Glutamatergic neuron (in vitro differentiated cells): ENCODE measurements at regions not wholly inside any gene's neighbourhood (a gene's known extent, or its start where the extent isn't known, plus 50 kb on each side); places are given as distances from the start of the nearest gene placed in this dataset.

Experiments used
- DNase-seq: peaks from one replicate; pipeline ENCODE4 v3.0.0; 2022
- H3K27ac Mint-ChIP-seq: one replicate; pipeline ENCODE4 v1.8.0; 2020; ENCODE audit warnings: mild to moderate bottlenecking, mixed read lengths, inconsistent platforms; ENCODE audit not compliant: unreplicated experiment
- H3K27me3 Mint-ChIP-seq: one replicate; pipeline ENCODE4 v1.8.0; 2020; ENCODE audit warnings: mild to moderate bottlenecking, moderate library complexity, mixed read lengths, inconsistent platforms; ENCODE audit not compliant: unreplicated experiment
- H3K36me3 Mint-ChIP-seq: one replicate; pipeline ENCODE4 v1.8.0; 2020; ENCODE audit warnings: mild to moderate bottlenecking, mixed read lengths, inconsistent platforms; ENCODE audit not compliant: unreplicated experiment
- H3K4me1 Mint-ChIP-seq: one replicate; pipeline ENCODE4 v1.8.0; 2020; ENCODE audit warnings: mild to moderate bottlenecking, low read depth, mixed read lengths, inconsistent platforms; ENCODE audit not compliant: unreplicated experiment
- H3K4me3 Mint-ChIP-seq: one replicate; pipeline ENCODE4 v1.8.0; 2020; ENCODE audit warnings: mild to moderate bottlenecking, mixed read lengths, inconsistent platforms; ENCODE audit not compliant: unreplicated experiment
- H3K9me3 Mint-ChIP-seq: one replicate; pipeline ENCODE4 v1.8.0; 2020; ENCODE audit warnings: mild to moderate bottlenecking, moderate library complexity, mixed read lengths, inconsistent platforms; ENCODE audit not compliant: unreplicated experiment
- TF ChIP-seq, protein P1 (sequence below): fragments of 200-600 bp; sonication (generic); IDR thresholded peaks from one replicate; pipeline ENCODE4 v1.5.0; 2021; ENCODE audit not compliant: partially characterized antibody, unreplicated experiment

DNA sequence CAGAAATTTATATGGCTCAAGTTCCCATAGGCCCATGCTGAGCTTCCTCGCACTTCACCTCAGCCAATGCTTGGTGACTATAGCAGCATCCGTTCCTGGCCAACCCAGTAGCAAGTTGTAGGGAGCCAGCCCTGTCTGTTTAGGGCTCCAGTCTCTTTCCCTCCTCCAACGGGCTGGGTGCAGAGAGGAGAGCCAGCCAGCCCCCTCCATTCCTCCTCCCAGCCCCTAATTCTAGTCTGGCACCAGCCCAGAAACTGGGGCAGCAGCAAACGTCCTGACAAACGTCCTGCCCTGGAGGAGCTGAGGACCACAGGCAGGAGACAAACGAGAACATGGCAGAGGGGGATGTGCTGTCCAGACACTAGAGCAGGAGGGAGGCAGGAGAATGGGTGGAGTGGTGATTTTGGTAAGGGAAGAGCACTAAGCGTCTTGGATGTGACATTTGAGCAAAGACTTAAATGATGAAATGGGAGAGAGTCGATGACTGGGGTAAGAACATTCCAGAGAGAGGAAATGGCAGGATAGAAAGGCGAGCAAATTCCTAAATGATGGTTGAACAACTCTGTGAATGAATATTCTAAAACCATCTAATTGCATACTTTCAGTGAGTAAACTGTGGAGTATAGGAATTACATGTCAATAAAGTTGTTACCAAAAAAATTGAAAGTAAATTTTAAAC is 222.5 kb upstream of the DAPK1 start:
- H3K27ac Mint-ChIP-seq, result no peak overlapping the region
- peaks cover under 1% of the 10 kb centered on the region for H3K4me1 Mint-ChIP-seq

DNA sequence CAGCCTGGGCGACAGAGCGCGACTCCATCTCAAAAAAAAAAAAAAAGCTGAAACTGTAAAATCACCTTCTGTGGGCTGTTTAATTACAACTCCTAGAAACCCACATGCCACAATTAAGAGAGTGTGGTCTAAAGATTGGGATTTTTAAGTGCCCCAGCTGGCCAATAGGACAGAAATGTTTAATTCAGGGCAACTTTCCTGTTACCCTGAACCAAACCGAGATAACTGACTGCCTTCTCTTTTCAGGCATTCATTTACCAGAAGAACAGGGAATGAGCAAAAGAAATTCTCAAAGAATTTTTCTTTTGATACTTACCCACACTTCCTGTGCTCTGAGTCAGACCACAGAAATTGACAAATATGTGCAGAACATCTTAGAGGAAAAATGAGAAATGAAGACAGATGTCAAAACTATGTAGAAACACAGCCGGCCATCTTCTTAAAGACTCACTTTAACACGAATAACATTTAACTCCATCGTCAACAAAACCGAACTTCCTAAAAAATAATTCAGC is 221.3 kb upstream of the DAPK1 start:
- no peak overlapping the region for H3K27ac Mint-ChIP-seq
- no peaks in the 10 kb centered on the region for H3K4me1 Mint-ChIP-seq
- no peaks in the 10 kb centered on the region for H3K36me3 Mint-ChIP-seq
- no peaks in the 10 kb centered on the region for H3K27me3 Mint-ChIP-seq
- no peak for DNase-seq
- TF ChIP-seq, protein P1, sequence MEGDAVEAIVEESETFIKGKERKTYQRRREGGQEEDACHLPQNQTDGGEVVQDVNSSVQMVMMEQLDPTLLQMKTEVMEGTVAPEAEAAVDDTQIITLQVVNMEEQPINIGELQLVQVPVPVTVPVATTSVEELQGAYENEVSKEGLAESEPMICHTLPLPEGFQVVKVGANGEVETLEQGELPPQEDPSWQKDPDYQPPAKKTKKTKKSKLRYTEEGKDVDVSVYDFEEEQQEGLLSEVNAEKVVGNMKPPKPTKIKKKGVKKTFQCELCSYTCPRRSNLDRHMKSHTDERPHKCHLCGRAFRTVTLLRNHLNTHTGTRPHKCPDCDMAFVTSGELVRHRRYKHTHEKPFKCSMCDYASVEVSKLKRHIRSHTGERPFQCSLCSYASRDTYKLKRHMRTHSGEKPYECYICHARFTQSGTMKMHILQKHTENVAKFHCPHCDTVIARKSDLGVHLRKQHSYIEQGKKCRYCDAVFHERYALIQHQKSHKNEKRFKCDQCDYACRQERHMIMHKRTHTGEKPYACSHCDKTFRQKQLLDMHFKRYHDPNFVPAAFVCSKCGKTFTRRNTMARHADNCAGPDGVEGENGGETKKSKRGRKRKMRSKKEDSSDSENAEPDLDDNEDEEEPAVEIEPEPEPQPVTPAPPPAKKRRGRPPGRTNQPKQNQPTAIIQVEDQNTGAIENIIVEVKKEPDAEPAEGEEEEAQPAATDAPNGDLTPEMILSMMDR, result no peak
- no peak overlapping the region for H3K4me3 Mint-ChIP-seq
- peaks cover 2% of the 10 kb centered on the region for H3K9me3 Mint-ChIP-seq

More for the DNA sequence above, 222.5 kb upstream of the DAPK1 start:
- H3K36me3 Mint-ChIP-seq, result no peaks in the 10 kb centered on the region
- peaks cover 2% of the 10 kb centered on the region for H3K9me3 Mint-ChIP-seq
- H3K27me3 Mint-ChIP-seq, result no peaks in the 10 kb centered on the region
- DNase-seq, result no peak
- TF ChIP-seq, protein P1, result no peak
- H3K4me3 Mint-ChIP-seq, result no peak overlapping the region

DNA sequence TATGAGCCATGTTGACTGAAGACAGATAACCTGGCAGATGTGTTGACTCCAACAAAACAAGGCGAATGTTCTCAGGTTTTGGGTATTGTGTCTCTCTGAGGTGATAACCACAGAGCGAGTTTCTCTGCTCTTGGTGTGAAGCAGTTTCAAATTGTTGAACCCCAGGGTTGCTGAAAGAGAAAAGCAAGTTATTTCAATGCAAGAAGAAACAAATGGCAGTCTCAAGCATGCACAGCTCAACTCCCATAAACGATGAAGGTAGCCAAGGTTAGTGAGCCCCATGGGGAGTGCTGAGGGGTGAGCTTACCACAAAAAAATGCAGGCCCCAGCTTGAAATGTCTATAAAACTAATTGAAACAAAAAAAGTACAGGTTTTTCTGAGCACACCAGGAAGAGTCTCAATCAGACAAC is 220.8 kb upstream of the DAPK1 start:
- no peaks in the 10 kb centered on the region for H3K36me3 Mint-ChIP-seq
- no peaks in the 10 kb centered on the region for H3K27me3 Mint-ChIP-seq
- no peaks in the 10 kb centered on the region for H3K4me1 Mint-ChIP-seq
- H3K9me3 Mint-ChIP-seq, result peaks cover 2% of the 10 kb centered on the region
- H3K4me3 Mint-ChIP-seq, result no peak overlapping the region
- no peak overlapping the region for H3K27ac Mint-ChIP-seq
- DNase-seq, result no peak
- TF ChIP-seq, protein P1, result no peak

DNA sequence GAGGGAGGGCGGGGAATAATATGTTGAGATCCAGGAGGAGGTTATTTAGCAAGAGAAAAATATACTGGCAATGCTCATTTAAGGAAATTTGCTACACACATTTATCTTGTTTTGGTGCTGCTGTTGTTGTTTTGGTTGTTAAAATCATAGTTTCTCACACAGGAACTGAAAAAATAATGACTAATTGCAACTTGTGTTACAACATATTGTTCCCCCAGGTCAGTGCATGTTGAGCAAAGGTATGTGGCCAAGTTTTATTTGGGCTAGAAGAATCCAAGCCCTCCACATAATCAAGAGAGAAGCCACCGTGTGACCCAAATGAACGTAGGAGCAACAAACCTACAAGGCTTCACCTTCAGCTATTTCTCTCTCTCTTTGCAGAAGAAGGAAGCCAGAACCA is 220.3 kb upstream of the DAPK1 start:
- no peaks in the 10 kb centered on the region for H3K27me3 Mint-ChIP-seq
- H3K4me3 Mint-ChIP-seq, result no peak overlapping the region
- peaks cover 2% of the 10 kb centered on the region for H3K9me3 Mint-ChIP-seq
- no peaks in the 10 kb centered on the region for H3K4me1 Mint-ChIP-seq
- no peak for DNase-seq
- no peak overlapping the region for H3K27ac Mint-ChIP-seq
- TF ChIP-seq, protein P1, result no peak
- no peaks in the 10 kb centered on the region for H3K36me3 Mint-ChIP-seq

DNA sequence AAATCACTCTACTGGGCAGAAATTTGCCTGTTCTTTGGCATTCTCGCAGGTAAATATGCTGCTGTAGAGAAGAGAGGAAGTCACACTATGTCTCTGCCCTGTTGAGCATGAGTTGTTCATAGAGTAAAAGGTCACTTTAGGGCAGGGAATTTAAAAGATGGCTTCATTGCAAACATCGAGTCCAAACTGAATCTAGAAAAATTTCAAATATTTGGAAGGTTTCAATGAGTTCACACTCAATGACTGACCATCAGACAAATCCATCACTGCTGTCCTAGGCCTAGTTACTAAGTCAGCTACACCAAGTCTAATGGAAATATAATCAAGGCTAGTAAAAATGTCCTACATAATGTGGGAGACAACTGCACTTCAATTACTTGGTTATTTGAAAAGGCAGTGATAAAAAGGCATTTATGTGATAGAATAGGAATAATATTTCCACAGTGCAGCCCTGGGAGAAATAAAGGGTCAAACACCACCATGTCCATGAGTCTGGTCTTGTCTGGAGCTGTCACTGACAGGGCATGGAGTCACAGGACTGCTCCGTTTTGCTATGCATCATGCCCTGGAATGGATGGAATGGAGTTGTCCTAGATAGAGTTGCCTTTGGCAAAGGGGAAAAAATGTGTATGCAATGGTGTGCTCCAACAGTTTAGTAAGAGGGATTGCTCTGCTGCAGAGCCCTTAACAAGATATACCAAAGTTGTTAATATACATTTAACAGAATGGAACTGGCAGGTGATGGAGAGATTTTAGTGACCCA is 218.5 kb upstream of the DAPK1 start:
- DNase-seq, result no peak
- peaks cover 2% of the 10 kb centered on the region for H3K9me3 Mint-ChIP-seq
- no peak overlapping the region for H3K4me3 Mint-ChIP-seq
- TF ChIP-seq, protein P1, result no peak
- H3K27ac Mint-ChIP-seq, result no peak overlapping the region
- H3K27me3 Mint-ChIP-seq, result no peaks in the 10 kb centered on the region
- H3K36me3 Mint-ChIP-seq, result no peaks in the 10 kb centered on the region
- H3K4me1 Mint-ChIP-seq, result no peaks in the 10 kb centered on the region
